ENCODE measurements at regions not wholly inside any gene's neighbourhood (a gene's known extent, or its start where the extent isn't known, plus 50 kb on each side); places are given as distances from the start of the nearest gene placed in this dataset.

- DNase-seq (no peak), ATAC-seq (no peak)
- Histone ChIP-seq H3K4me1 (peaks cover 0 to 5% (median 0%) of the 10 kb centered on the region in 4 donors), H3K27me3 (no peaks in the 10 kb centered on the region), H3K9me3 (no peaks in the 10 kb centered on the region), H3K4me3 (no peak overlapping the region), H3K36me3 (no peaks in the 10 kb centered on the region), H3K27ac (no peak overlapping the region)
- TF ChIP-seq POLR2A (IDR thresholded peaks at IDR 0.05) (no peak), CTCF (IDR thresholded peaks at IDR 0.05) (no peak)
- WGBS (ENCODE audit: insufficient coverage, low coverage, low lambda C conversion rate, missing lambda C conversion rate), result 70% methylated on average over 10 of the region's 10 CpGs
- intact Hi-C loops (cut with DNase I), result no loop called here
Observed at GRCh38 chr12:92010853-92011701, 134.6 kb downstream of the BTG1 start.

- 22% methylated on average over 1 of the region's 2 CpGs for WGBS (ENCODE audit: insufficient coverage, low coverage, low lambda C conversion rate, missing lambda C conversion rate)
- Histone ChIP-seq H3K27me3 (no peaks in the 10 kb centered on the region), H3K36me3 (no peaks in the 10 kb centered on the region), H3K27ac (peak overlapping the region in 1 of 3 donors; percentile 13), H3K4me1 (peaks cover 0 to 5% (median 0%) of the 10 kb centered on the region in 4 donors), H3K4me3 (no peak overlapping the region), H3K9me3 (no peaks in the 10 kb centered on the region)
- no peak for TF ChIP-seq CTCF (IDR thresholded peaks at IDR 0.05)
- no peak for TF ChIP-seq POLR2A (IDR thresholded peaks at IDR 0.05)
- ATAC-seq (peak; percentile 46 to 89 (median 70)), DNase-seq (no peak)
- intact Hi-C loops (cut with DNase I), result no loop called here
Observed at GRCh38 chr12:92010368-92010767, 135.3 kb downstream of the BTG1 start.

- ATAC-seq (no peak), DNase-seq (no peak)
- TF ChIP-seq CTCF (IDR thresholded peaks at IDR 0.05), result no peak
- no peak for TF ChIP-seq POLR2A (IDR thresholded peaks at IDR 0.05)
- Histone ChIP-seq H3K36me3 (no peaks in the 10 kb centered on the region), H3K4me1 (peaks cover 0 to 5% (median 0%) of the 10 kb centered on the region in 4 donors), H3K27me3 (no peaks in the 10 kb centered on the region), H3K27ac (no peak overlapping the region), H3K4me3 (no peak overlapping the region), H3K9me3 (no peaks in the 10 kb centered on the region)
- WGBS (ENCODE audit: insufficient coverage, low coverage, low lambda C conversion rate, missing lambda C conversion rate), result 84% methylated on average over 5 of the region's 5 CpGs
- intact Hi-C loops (cut with DNase I), result no loop called here
Observed at GRCh38 chr12:92008345-92008744, 137.3 kb downstream of the BTG1 start.

GRCh38 chr12:92007787-92008186 is 137.9 kb downstream of the BTG1 start:
- no peak overlapping the region for H3K27ac ChIP-seq
- H3K4me1 ChIP-seq, result peaks cover 0 to 5% (median 0%) of the 10 kb centered on the region in 4 donors
- H3K9me3 ChIP-seq, result no peaks in the 10 kb centered on the region
- no peak for TF ChIP-seq POLR2A (IDR thresholded peaks at IDR 0.05)
- TF ChIP-seq CTCF (IDR thresholded peaks at IDR 0.05), result no peak
- no peaks in the 10 kb centered on the region for H3K27me3 ChIP-seq
- H3K36me3 ChIP-seq, result no peaks in the 10 kb centered on the region
- WGBS (ENCODE audit: insufficient coverage, low coverage, low lambda C conversion rate, missing lambda C conversion rate), result 96% methylated on average over 7 of the region's 9 CpGs
- no peak for DNase-seq
- intact Hi-C loops (cut with DNase I), result no loop called here
- no peak for ATAC-seq
- no peak overlapping the region for H3K4me3 ChIP-seq

Measured in right lobe of liver (tissue), 6 donors.